GM12891 (cell line): ENCODE measurements at regions not wholly inside any gene's neighbourhood (a gene's known extent, or its start where the extent isn't known, plus 50 kb on each side); places are given as distances from the start of the nearest gene placed in this dataset.

Source experiments
- PAX5 ChIP-seq: IDR thresholded peaks from 2 replicates; pipeline ENCODE4 v1.6.1; 2011; ENCODE audit warnings: low read length, moderate library complexity, mild to moderate bottlenecking; ENCODE audit not compliant: insufficient read depth, severe bottlenecking
- POLR2A ChIP-seq: IDR thresholded peaks from 2 replicates; pipeline ENCODE4 v1.6.1; 2011; ENCODE audit warnings: low read depth, low read length, control low read depth
- POLR2AphosphoS5 ChIP-seq: IDR thresholded peaks from 2 replicates; pipeline ENCODE4 v1.6.1; 2011; ENCODE audit warnings: low read depth, low read length, control low read depth
- POU2F2 ChIP-seq: IDR thresholded peaks from 2 replicates; pipeline ENCODE4 v1.6.1; 2011; ENCODE audit warnings: low read depth, mild to moderate bottlenecking, control low read depth, low read length, moderate library complexity
- SPI1 ChIP-seq: IDR thresholded peaks from 2 replicates; pipeline ENCODE4 v1.6.1; 2011; ENCODE audit warnings: low read depth, low read length, control low read depth
- TAF1 ChIP-seq: IDR thresholded peaks from 2 replicates; pipeline ENCODE4 v1.6.1; 2011; ENCODE audit warnings: low read depth, low read length, control low read depth

- TF ChIP-seq POLR2A, result no peak
- TF ChIP-seq POLR2AphosphoS5, result no peak
- TF ChIP-seq TAF1, result no peak
- TF ChIP-seq SPI1, result no peak
- TF ChIP-seq PAX5, result no peak
- no peak for TF ChIP-seq POU2F2
Measured at GRCh38 chr20:56759741-56760278, 130.7 kb downstream of the TFAP2C start.
